ENCODE measurements at regions not wholly inside any gene's neighbourhood (a gene's known extent, or its start where the extent isn't known, plus 50 kb on each side); places are given as distances from the start of the nearest gene placed in this dataset.

GRCh38 chr6:21678990-21679389 is 85.4 kb downstream of the SOX4 start:
- no peak for TF ChIP-seq CTCF (IDR thresholded peaks at IDR 0.05; ENCODE audit: low read depth, low read length)
- DNase-seq (ENCODE audit: low read depth, low spot score) = peak; percentile 50
- in situ Hi-C loops (cut with HindIII; ENCODE audit: low sequenced_read_pairs) = no loop called here
- no peak overlapping the region for H3K4me3 ChIP-seq (ENCODE audit: low read depth, low read length)

- peak; percentile 87 for DNase-seq (ENCODE audit: low read depth, low spot score)
- in situ Hi-C loops (cut with HindIII; ENCODE audit: low sequenced_read_pairs) = no loop called here
- H3K4me3 ChIP-seq (ENCODE audit: low read depth, low read length) = no peak overlapping the region
- TF ChIP-seq CTCF (IDR thresholded peaks at IDR 0.05; ENCODE audit: low read depth, low read length) = no peak
Observed at GRCh38 chr6:21679761-21680265, 86.3 kb downstream of the SOX4 start.

- in situ Hi-C loops (cut with HindIII; ENCODE audit: low sequenced_read_pairs) = no loop called here
- no peak for DNase-seq (ENCODE audit: low read depth, low spot score)
- no peak overlapping the region for H3K4me3 ChIP-seq (ENCODE audit: low read depth, low read length)
- TF ChIP-seq CTCF (IDR thresholded peaks at IDR 0.05; ENCODE audit: low read depth, low read length) = no peak
Observed at GRCh38 chr6:21680611-21681010, 87.1 kb downstream of the SOX4 start.

- no peak for TF ChIP-seq CTCF (IDR thresholded peaks at IDR 0.05; ENCODE audit: low read depth, low read length)
- no peak for DNase-seq (ENCODE audit: low read depth, low spot score)
- no peak overlapping the region for H3K4me3 ChIP-seq (ENCODE audit: low read depth, low read length)
- in situ Hi-C loops (cut with HindIII; ENCODE audit: low sequenced_read_pairs) = no loop called here
Observed at GRCh38 chr6:21690489-21690888, 96.9 kb downstream of the SOX4 start.

GRCh38 chr6:21691685-21692346 is 98.3 kb downstream of the SOX4 start:
- DNase-seq (ENCODE audit: low read depth, low spot score) = no peak
- H3K4me3 ChIP-seq (ENCODE audit: low read depth, low read length) = no peak overlapping the region
- no peak for TF ChIP-seq CTCF (IDR thresholded peaks at IDR 0.05; ENCODE audit: low read depth, low read length)
- in situ Hi-C loops (cut with HindIII; ENCODE audit: low sequenced_read_pairs) = no loop called here

- TF ChIP-seq CTCF (IDR thresholded peaks at IDR 0.05; ENCODE audit: low read depth, low read length) = no peak
- in situ Hi-C loops (cut with HindIII; ENCODE audit: low sequenced_read_pairs) = no loop called here
- H3K4me3 ChIP-seq (ENCODE audit: low read depth, low read length) = no peak overlapping the region
- no peak for DNase-seq (ENCODE audit: low read depth, low spot score)
Observed at GRCh38 chr6:21692721-21693120, 99.2 kb downstream of the SOX4 start.
